ENCODE measurements at regions not wholly inside any gene's neighbourhood (a gene's known extent, or its start where the extent isn't known, plus 50 kb on each side); places are given as distances from the start of the nearest gene placed in this dataset.

GRCh38 chr3:147038481-147038880, 367.9 kb downstream of the ZIC4 start:
- no peak for DNase-seq (ENCODE audit: low spot score)
- no peak for FAIRE-seq

- FAIRE-seq = no peak
Observed at GRCh38 chr3:147034359-147034758, 372.0 kb downstream of the ZIC4 start.

GRCh38 chr3:147030274-147030673, 376.1 kb downstream of the ZIC4 start:
- FAIRE-seq = no peak
- DNase-seq (ENCODE audit: low spot score) = no peak

More at GRCh38 chr3:147034359-147034758, 372.0 kb downstream of the ZIC4 start:
- no peak for DNase-seq (ENCODE audit: low spot score)

DNA sequence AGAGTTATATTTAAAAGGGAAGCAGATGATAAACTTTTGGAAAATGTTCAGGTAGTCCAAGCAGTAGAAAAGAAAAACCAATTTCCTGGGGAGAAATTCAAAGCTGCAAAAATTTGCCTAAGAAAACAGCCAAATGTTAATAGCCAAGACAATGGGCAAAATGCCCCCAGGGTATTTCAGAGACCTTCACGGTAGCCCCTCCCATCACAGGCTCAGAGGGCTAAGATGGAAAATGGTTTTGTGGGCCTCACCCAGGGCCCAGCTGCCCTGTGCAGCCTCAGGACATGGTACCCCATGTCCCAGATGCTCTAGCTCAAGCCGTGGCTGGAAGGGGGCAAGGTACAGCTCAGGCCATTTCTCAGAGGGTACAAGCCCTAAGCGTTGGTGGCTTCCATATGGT, 391.0 kb downstream of the ZIC4 start:
- DNase-seq (ENCODE audit: low spot score) (no peak), FAIRE-seq (no peak)

- FAIRE-seq = no peak
- DNase-seq (ENCODE audit: low spot score) = no peak
Observed at GRCh38 chr3:147008886-147009285, 397.5 kb downstream of the ZIC4 start.

DNA sequence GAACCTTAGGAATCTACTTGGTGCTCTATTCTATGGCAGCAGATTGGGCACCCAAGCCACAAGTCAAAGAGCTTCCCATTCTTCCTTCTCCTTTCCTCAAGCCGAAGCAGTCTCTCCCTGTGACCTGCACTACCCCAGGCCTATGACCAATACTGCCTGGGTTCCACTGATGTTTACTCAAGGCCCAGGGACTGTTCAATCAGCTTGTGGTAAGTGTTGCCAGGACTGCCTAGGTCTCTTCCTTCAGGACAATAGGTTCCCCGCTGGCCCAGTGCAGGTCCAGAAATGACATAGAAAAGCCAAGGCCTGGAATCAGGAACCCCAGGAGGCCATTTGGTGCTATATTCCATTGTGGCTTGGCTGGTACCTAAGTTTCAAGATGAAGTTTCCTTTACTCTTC, 397.9 kb downstream of the ZIC4 start:
- no peak for FAIRE-seq
- DNase-seq (ENCODE audit: low spot score) = no peak

DNA sequence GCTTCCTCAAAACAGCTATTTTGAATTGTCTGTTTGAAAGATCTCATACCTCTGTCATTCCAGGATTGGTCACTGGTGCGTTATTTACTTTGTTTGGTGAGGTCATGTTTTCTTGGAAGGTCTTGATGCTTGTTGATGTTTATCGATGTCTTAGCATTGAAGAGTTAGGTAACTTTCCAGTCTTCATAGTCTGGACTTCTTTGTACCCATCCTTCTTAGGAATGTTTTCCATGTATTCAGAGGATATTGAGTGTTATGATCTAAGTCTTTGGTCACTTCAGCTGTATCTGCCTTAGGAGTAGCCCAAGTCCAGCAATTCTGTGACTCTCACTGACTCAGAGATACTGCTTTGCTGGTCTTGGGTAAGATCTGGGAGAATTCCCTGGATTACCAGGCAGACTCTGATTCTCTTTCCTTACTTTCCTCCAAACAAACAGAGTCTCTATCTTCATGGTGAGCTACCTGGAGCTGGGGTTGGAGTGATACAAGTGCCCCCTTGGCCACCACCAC, 398.6 kb downstream of the ZIC4 start:
- FAIRE-seq (no peak), DNase-seq (ENCODE audit: low spot score) (no peak)

- FAIRE-seq = no peak
Observed at GRCh38 chr3:147002721-147003120, 397.6 kb upstream of the PLSCR5 start.

DNA sequence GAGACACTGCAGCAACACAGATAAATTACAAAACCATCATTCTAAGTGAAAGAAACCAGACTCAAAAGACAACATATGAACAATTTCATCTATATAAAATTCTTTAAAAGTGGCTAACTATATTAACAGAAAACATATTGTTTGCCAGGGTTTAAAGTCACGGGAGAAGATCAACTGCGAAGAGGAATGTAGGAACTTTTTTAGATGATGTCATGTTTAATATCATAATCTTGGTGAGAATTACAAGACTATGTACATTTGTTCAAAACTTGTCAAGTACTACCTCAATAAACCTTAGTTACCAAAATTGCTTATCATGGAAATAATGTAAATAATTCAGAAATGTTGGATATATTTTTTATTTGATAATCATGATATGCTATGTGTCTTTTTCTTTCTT, 395.1 kb upstream of the PLSCR5 start:
- FAIRE-seq (no peak), DNase-seq (ENCODE audit: low spot score) (no peak)

More at GRCh38 chr3:147002721-147003120, 397.6 kb upstream of the PLSCR5 start:
- no peak for DNase-seq (ENCODE audit: low spot score)

- no peak for FAIRE-seq
- no peak for DNase-seq (ENCODE audit: low spot score)
Observed at GRCh38 chr3:146991907-146992306, 386.8 kb upstream of the PLSCR5 start.

- DNase-seq (ENCODE audit: low spot score) (no peak), FAIRE-seq (no peak)
Observed at GRCh38 chr3:146975476-146975875, 370.3 kb upstream of the PLSCR5 start.

GRCh38 chr3:146975032-146975431, 369.9 kb upstream of the PLSCR5 start:
- DNase-seq (ENCODE audit: low spot score) (no peak), FAIRE-seq (no peak)

GRCh38 chr3:146974001-146974400, 368.9 kb upstream of the PLSCR5 start:
- DNase-seq (ENCODE audit: low spot score) = no peak

DNA sequence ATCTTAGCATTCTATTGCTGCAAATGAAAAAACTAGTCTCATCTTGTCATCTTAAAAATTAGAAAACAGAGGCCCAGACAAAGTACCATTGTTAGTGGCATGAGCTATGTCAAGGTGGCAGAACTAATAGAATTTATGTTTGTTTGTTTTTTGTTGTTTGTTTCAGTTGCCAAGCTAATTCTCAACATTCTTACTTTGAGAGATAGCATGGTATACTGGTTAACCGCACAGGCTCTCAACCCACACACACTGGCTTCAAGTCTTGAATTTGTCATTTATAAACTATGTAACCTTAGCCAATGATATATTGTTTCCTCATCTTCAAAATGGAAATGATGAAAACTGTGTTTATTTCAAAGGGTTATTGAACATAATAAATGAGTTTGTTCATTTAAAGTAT, 367.6 kb upstream of the PLSCR5 start:
- FAIRE-seq (no peak), DNase-seq (ENCODE audit: low spot score) (peak; percentile 9)

More at GRCh38 chr3:146974001-146974400, 368.9 kb upstream of the PLSCR5 start:
- FAIRE-seq = no peak

DNA sequence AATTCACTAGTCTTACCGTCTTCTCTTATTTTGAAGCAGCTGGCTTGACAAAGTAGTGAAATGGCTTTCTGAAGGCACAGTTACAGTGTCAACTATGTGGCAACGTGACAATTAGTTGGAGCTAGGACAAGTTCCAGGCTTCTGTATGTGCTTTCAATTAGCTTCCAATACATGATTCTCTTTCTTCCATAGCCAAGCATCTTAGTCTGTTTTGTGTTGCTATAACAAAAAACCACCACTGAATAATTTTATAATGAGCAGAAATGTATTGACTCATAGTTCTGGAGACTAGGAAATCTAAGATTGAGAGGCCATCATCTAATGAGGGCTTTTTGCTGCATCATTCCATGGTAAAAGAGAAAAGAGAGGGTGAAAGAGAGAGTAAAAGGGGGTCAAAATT, 365.1 kb upstream of the PLSCR5 start:
- FAIRE-seq (no peak), DNase-seq (ENCODE audit: low spot score) (no peak)

DNA sequence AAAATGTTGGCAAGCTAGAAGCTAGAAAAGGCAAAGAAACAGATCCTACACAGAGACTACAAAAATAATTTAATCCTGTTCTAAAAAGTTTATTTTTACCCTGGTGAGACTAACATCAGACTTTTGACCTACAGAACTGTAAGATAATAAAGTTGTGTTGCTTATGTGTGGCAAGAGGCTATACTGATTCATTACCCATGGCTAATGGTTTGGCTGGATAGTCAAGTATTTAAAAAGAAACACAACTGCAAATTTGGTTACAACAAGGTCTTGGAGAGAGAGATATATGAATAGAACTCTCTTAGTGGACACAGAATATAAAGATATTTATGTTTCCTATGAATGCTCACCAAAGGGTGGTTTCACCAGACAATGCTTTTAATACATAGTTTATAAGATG, 364.2 kb upstream of the PLSCR5 start:
- FAIRE-seq = no peak
- no peak for DNase-seq (ENCODE audit: low spot score)

DNA sequence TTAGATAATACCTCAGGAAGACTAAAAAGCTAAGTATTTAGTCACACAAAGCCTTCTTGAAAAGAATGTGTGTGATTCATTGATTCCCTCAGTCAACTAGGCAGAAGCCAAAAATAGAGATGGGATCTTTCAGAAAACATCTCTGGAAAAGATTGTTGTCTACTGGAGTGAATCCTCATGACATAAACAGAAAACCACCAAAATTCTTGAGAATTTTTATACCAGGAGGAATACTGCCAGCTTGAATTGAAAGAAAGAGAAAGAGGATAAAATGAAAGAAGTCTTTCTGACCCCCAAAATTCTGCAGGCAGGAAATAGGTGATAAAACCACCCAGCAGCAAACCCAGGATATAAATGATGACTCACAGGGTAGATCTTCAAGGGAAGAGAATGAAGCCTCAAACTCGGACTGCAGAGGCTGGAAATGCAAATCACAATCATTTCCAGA, 363.1 kb upstream of the PLSCR5 start:
- DNase-seq (ENCODE audit: low spot score) = peak; percentile 34
- no peak for FAIRE-seq

GRCh38 chr3:146967783-146968182, 362.6 kb upstream of the PLSCR5 start:
- DNase-seq (ENCODE audit: low spot score) (no peak), FAIRE-seq (no peak)

DNA sequence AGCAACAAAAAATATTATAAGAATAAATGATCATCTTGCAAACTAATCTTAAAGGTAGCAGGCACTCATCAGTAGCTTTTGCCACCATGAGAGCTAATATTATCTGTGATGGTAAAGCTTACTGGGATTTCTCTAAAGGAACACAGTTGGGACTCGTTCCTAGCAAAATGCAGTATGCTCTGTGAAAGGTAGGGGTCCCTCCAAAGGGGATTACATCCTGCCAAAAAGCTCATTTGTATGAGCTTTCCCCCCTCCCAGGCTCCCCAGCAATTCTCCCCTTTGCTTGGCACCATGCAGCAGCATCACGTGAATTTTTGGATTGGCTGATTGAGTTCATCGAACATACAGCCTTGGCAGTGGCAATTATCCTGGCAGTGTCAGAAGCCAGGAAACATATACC, 361.0 kb upstream of the PLSCR5 start:
- DNase-seq (ENCODE audit: low spot score) (no peak), FAIRE-seq (no peak)

DNA sequence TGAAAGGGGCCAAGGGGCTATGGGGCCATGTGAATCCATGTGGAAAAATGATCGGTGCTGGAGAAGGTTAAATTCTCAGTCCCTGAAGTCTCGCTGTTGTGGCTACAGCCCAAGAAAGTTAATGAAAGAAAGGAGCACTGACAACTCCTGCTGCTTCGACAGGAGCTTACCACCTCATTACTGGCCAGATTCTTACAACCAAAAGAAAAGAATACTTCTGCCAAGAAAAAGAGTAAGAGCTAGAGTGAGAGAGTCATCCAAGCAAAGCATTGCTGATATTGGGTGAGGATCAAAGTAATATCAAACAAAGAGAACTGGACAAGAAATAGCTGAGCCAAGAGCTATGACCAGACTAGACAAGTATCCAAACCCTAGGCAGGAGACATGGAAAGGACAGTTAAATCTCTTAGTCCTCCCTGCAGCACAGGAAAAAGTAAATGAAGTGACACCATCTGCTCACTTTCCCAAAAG, 348.4 kb upstream of the PLSCR5 start:
- FAIRE-seq = no peak
- no peak for DNase-seq (ENCODE audit: low spot score)

DNA sequence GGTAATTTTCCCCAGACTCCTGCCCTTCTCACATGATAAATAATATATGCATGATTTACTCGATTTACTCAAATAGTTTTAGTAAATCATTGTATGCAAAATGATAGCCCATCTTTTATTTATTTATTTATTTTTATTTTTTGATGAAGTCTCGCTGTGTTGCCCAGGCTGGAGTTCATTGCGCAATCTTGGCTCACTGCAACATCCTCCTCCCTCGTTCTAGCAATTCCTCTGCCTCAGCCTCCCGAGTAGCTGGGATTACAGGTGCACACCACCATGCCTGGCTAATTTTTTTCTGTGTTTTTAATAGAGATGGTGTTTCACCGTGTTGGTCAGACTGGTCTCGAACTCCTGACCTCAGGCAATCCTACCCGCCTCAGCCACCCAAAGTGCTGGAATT, 343.8 kb upstream of the PLSCR5 start:
- no peak for DNase-seq (ENCODE audit: low spot score)

DNA sequence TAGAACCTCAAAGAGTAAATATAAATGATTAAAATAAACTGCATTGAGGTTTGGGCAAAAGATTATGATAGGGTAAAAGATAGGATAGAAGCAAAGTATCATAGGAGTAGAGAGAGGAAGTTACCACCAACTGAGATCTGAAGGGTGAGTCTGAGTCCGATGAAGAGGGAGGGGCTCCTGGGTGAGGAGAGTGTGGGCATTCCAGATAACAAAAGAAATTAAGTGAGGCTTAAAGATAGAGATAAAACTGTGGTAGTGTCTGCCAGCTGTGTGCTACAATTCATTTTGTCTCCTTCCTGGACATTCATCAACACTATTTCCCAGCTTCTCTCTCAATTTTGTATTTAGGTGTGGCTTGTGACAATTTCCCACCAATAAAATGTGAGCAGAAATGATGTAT, 343.0 kb upstream of the PLSCR5 start:
- FAIRE-seq (no peak), DNase-seq (ENCODE audit: low spot score) (no peak)

More for the DNA sequence above, 343.8 kb upstream of the PLSCR5 start:
- no peak for FAIRE-seq

GRCh38 chr3:146929696-146930095, 324.6 kb upstream of the PLSCR5 start:
- FAIRE-seq = no peak
- no peak for DNase-seq (ENCODE audit: low spot score)
